CD4-positive, alpha-beta T cell treated with Interleukin-4 for 1 hour (primary cell): ENCODE measurements at regions not wholly inside any gene's neighbourhood (a gene's known extent, or its start where the extent isn't known, plus 50 kb on each side); places are given as distances from the start of the nearest gene placed in this dataset.
"Not testable (repeated sequence)": the region's sequence is repeated elsewhere in the genome, so short reads cannot be mapped to it uniquely, and the experiment has no call there.

Experiments
- DNase-seq, 2 donors: peaks; one replicate each; pipeline ENCODE4 v3.0.0-alpha.2; 2020 to 2022

DNA sequence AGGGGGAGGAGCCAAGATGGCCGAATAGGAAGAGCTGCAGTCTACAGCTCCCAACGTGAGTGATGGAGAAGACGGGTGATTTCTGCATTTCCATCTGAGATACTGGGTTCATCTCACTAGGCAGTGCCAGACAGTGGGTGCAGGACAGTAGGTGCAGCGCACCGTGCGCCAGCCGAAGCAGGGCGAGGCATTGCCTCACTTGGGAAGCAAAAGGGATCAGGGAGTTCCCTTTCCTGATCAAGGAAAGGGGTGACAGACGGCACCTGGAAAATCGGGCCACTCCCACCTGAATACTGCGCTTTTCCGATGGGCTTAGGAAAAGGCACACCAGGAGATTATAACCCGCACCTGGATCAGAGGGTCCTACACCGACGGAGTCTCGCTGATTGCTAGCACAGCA, 121.1 kb upstream of the SESTD1 start:
- DNase-seq, result not testable (repeated sequence)

GRCh38 chr2:179383975-179384374, 119.3 kb upstream of the SESTD1 start:
- DNase-seq, result no peak

DNA sequence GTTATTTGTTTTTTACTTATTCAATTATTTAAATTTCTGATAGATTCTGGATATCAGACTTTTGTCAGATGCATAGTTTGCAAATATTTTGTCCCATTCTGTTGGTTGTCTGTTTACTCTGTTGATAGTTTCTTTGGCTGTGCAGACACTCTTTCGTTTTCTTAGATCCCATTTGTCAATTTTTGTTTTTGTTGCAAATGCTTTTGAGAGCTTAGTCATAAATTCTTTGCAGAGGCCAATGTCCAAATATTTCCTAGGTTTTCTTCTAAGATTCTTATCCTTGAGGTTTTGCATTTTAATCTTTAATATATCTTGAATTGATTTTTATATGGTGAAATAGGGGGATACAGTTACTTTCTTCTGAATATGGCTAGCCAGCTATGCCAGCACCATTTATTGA, 112.7 kb upstream of the SESTD1 start:
- DNase-seq, result no peak

DNA sequence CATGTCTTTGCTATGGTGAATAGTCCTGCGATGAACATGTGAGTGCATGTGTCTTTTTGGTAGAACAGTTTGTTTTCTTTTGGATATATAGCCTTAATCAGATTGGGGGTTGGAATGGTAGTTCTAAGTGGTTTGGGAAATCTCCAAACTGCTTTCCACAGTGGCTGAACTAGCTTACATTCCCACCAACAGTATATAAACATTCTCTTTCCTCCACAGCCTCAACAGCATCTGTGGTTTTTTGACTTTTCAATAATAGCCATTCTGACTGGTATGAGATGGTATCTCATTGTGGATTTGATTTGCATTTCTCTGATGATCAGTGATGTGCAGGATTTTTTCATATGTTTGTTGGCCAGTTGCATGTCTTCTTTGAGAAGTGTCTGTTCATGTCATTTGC, 112.2 kb upstream of the SESTD1 start:
- DNase-seq, result no peak

DNA sequence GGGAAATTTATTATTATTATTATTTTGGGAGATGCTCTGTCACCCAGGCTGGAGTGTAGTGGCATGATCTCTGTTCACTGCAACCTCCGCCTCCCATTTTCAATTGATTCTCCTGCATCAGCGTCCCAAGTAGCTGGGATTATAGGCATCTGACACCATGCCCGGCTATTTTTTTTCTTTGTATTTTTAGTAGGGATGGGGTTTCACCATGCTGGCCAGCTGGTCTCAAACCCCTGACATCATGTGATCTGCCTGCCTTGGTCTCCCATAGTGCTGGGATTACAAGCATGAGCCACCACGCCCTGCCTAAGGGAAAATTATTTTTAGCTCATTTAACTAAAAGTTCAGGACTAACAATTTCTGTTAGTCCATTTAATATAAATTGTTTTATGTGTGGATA, 109.2 kb upstream of the SESTD1 start:
- DNase-seq, result no peak

- DNase-seq, result not testable (repeated sequence)
Measured at GRCh38 chr2:179365561-179365960, 100.9 kb upstream of the SESTD1 start.

- DNase-seq, result no peak
Measured at GRCh38 chr2:179355881-179356280, 91.2 kb upstream of the SESTD1 start.

DNA sequence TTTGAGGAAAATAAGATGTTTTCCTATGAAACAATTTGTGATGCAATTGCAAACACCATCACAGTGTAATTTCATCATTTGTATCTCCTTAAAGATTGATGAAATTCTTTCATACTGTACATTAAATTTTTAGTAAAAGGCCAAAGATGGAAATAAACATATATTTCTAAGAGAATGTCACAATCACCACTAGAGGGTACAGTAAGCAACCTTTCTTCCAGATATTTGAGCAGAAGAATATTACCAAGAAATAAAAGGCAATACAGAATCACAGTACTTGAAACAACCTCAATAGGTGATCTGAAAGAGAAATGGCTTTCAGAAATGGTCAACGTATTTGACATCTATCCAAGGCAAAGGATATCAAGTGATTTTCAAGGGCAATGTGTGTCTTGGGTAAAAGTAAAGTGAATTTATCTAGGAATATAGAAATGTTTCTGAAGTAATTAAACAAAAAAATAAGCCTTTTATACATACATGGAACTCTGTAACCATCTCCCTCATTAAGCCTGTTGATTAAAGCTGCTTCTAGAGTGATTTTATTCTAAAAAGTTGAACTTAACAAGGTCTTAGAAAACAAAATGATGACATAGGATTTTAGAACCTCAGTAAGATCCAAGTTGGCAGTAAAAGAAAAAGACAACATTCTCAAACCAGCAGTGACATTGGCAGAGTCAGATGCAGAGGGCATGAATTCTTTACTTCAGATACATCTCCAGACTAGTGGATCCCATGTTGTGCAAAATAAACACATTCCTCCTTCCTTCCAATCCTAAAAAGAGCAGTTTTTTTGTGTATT, 90.3 kb upstream of the SESTD1 start:
- DNase-seq, result no peak

DNA sequence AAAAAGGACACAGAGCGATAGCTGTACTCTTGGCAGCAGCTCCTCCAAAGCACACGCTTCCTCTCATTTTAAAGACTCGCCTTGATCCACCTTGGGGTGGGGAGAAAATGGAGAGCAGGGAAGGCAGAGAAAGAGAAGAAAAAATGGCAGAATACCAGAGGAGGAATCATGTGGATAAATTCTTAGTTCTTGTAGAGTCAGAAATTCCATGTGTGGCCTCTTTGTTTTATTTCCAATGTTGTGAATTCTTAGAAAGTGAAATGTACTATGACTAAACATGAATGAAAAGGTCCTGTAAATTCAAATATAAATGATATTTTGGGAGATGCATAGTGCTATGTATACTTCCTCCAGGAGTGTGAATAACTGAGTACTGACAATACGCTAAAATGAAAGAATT, 89.7 kb upstream of the SESTD1 start:
- DNase-seq, result no peak

GRCh38 chr2:179352181-179352580, 87.5 kb upstream of the SESTD1 start:
- DNase-seq, result no peak

GRCh38 chr2:179351057-179351456, 86.4 kb upstream of the SESTD1 start:
- no peak for DNase-seq

DNA sequence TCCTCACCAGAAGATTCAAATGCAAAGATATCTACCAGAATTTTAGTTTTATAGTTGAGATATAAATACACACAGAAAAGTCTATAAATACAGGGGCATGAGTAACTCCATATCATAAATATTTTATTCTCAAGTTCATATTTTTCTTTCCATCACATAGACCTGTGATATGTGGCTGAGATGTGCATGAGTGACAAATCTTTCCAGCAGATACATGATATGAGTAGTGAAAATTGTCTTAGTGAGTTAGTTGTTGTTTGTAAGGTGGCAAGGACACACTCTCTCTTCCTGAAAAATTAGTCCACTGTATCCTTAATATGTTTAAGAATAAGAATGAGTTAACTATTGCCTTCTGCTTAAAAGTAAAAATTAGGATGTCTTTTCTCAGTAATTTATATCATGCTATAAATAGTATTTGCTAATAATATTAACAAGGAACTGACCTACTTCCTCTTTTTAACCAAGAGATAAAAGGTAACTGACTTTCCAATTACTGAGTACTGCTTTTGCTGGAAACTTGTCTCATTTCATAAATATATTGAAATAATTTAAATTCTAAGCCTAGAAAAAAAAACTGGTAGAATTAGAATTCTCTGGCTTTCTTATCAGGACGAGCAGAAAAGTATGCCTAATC, 85.2 kb upstream of the SESTD1 start:
- DNase-seq, result no peak

DNA sequence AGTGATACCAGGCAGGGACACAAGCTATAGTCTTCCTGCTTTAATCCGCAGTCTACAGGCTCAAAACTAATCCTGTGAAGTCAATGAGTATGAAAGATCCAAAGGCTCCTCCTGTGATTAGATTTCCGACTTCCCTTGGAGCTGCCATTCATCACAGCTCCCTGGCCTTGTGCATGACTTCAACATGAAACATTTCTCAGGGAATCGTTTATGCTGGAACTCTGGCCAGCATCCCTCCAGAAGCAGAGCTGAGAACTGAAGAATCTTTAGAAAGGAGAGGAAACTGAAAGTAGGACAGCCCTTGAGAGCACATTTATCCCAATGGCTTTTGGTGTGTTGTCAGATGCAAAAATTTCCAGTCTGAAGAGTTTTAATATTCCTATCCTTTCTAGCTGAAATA, 84.3 kb upstream of the SESTD1 start:
- DNase-seq, result no peak

DNA sequence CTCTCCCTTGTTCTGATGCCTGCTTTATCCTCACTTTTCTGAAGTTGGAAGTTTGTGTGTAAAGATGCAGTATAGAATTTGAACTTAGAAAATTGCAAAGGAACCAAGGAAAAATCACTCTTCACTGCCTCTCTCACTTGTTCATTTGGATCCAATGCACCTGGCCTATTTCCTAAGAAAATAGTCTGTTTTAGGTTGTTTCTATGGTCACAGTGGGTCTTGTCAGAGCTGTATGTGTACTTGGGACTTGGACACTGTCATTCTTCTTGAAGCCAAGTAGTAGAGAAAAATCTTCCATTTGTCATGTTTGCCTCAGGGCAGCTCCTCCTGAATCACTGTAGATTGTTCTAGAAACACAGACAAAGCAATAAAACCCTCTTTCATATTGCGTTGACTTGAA, 80.3 kb upstream of the SESTD1 start:
- no peak for DNase-seq

- no peak for DNase-seq
Measured at GRCh38 chr2:179344280-179344964, 79.8 kb upstream of the SESTD1 start.

DNA sequence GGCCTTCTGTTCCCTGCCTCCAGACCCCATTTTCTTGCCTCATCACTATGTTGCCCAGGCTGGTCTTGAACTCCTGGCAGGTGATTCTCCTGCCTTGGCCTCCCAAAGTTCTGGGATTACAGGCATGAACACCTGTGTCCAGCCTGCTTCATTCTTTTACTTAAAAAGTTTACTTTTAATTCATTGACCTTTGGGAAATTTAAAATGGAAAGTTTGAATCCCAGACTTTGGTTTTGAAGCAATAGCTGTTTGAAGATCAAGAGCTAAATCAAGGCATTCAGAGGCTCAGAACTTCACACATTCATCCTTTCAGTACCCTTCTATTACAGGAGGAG, 79.3 kb upstream of the SESTD1 start:
- no peak for DNase-seq

DNA sequence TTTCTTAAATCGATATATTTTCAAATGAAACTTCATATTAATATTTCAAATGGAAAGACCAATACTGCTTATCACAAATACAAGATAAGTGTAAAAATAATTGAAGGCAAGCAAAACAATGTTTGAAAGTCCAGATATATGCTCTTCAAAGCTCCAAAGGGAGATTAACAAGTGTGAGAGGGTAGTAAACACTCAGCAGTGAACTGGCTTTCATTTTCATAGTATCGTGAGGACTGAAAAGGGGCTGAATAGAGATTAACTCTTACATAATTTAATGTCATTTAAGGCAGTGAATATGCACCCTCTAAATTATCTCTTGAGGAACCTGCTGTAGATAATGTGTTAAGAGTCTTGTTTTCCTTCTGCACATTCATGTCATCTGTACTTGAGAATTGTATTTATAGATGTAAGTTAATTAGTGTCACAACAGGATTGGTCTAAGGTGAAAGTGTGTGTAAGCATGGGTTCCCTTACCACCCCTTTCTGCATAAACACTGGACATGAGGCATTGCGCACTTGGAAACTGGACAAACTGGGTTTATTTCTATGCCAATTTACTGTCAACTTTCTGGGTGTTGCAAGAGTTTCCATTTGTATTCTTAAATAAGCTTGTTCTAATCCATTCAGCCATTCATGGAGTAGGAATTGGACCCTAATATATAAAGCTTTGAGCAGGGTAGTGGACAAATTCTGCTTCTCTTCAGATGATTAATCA, 76.7 kb upstream of the SESTD1 start:
- DNase-seq, result no peak

- peak in 1 of 2 donors; percentile 12 for DNase-seq
Measured at GRCh38 chr2:179340678-179341077, 76.0 kb upstream of the SESTD1 start.

DNA sequence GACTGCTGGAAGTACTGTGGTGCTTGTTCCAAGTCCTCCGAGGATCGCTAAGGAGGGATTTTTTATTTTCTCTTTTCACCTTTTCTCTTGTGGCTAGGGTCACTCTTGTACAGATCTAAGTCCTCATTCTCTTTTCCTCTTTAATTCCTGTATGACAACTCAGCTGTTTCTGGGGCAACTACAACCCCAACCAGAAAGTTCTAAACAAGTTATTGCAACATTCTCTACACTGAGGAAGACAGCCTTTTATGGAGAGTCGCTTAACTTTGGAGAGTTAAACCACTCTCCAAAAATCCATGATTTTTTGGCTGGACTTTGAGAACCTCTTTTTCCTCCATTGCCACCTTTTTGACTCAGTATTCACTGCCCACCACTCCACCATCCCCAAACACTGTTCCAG, 74.0 kb upstream of the SESTD1 start:
- no peak for DNase-seq

GRCh38 chr2:179336782-179337534, 72.3 kb upstream of the SESTD1 start:
- no peak for DNase-seq

DNA sequence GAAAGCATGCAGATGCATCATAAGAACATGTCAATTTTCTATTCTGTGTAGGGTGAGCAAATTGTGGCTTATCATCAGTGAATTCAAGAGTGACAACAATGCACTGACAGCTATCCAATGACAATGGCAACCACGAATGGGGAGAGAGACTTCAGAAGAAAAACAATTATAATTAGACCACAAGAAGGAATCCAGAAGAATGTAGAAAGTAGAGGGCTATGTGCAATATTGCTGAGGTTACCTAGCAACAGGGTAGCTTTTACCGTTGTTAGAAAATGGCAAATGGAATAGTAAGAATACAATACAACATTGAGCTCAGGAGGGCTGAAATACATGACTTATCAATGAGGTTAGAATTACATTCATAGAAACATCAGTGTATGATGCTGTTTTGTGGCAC, 71.1 kb upstream of the SESTD1 start:
- DNase-seq, result no peak

GRCh38 chr2:179332903-179333302, 68.3 kb upstream of the SESTD1 start:
- no peak for DNase-seq

- no peak for DNase-seq
Measured at GRCh38 chr2:179331061-179331460, 66.4 kb upstream of the SESTD1 start.
